Heart right ventricle (tissue), 16 donors: ENCODE measurements at regions not wholly inside any gene's neighbourhood (a gene's known extent, or its start where the extent isn't known, plus 50 kb on each side); places are given as distances from the start of the nearest gene placed in this dataset.
"Not testable (repeated sequence)": the region's sequence is repeated elsewhere in the genome, so short reads cannot be mapped to it uniquely, and the experiment has no call there.

Experiments used
- ATAC-seq, 8 donors: fragments of 200-7000 bp; cut with Tn5 transposase; one replicate each; pipeline ENCODE4 v1.9.1; 2020; ENCODE audit warnings: mild to moderate bottlenecking in 8 of 8, moderate library complexity in 8 of 8, moderate number of reproducible peaks in 1 of 8
- DNase-seq, 2 donors: peaks; one replicate each; pipeline ENCODE4 v3.0.0-alpha.2; 2020
- H3K27ac ChIP-seq, 10 donors: fragments of 200-600 bp; sonication (generic) in 2 of 10; one replicate each; pipeline versions ENCODE4 v1.5.0 to v1.8.0; 2020 to 2022; ENCODE audit warnings: mild to moderate bottlenecking in 3 of 10
- H3K27me3 ChIP-seq, 7 donors: fragments of 200-600 bp; one replicate each; pipeline ENCODE4 v1.8.0; 2021 to 2022; ENCODE audit warnings: mild to moderate bottlenecking in 2 of 7
- H3K36me3 ChIP-seq, 9 donors: fragments of 200-600 bp; sonication (generic) in 1 of 9; one replicate each; pipeline versions ENCODE4 v1.5.0 to v1.8.0; 2020 to 2022; ENCODE audit warnings: mild to moderate bottlenecking in 2 of 9
- H3K4me1 ChIP-seq, 9 donors: fragments of 200-600 bp; sonication (generic) in 1 of 9; one replicate each; pipeline versions ENCODE4 v1.5.0 to v1.8.0; 2020 to 2022; ENCODE audit warnings: mild to moderate bottlenecking in 4 of 9
- H3K4me3 ChIP-seq, 10 donors: fragments of 200-600 bp; sonication (generic) in 2 of 10; one replicate each; pipeline versions ENCODE4 v1.5.0 to v1.8.0; 2020 to 2022; ENCODE audit warnings: mild to moderate bottlenecking in 7 of 10, moderate library complexity in 2 of 10
- H3K9me3 ChIP-seq, 11 donors: fragments of 200-600 bp in 10 of 11; sonication (generic) in 2 of 11; one replicate each; pipeline versions ENCODE4 v1.5.0 to v1.8.0; 2013 to 2022; ENCODE audit warnings: mild to moderate bottlenecking in 2 of 11, control low read depth in 1 of 11, moderate library complexity in 1 of 11
- whole genome bisulfite sequencing, 2 donors: extraction: QIAGEN DNeasy Blood & Tissue Kit; methylation state at CpG; one replicate each; pipeline ENCODE4 v1.1.7; 2013; ENCODE audit warnings: inconsistent platforms in 1 of 2; 5-methylcytosine and 5-hydroxymethylcytosine counted together
- intact Hi-C, 10 donors: fragments of 100-400 bp; cut with DNase I; formaldehyde crosslinking; loops; one replicate each; pipeline versions ENCODE4 v1.11.1 to v1.14.2; 2022
- TF ChIP-seq, protein P1 (sequence below), 9 donors: fragments of 200-600 bp; sonication (generic) in 2 of 9; IDR thresholded peaks; one replicate each; pipeline versions ENCODE4 v1.5.0 to v1.8.0; 2021 to 2022; ENCODE audit warnings: antibody characterized with exemption in 9 of 9, mild to moderate bottlenecking in 5 of 9, moderate library complexity in 1 of 9
- donor health status: Arrhythmogenic right ventricular cardiomyopathy.
- donor health status: ischemic (EF 13 %, LVEDD 7.1; RV severe dilation, severe dysfunction).
- donor health status: healthy with polysubstance abuse.
- donor health status: DM: no; HTN: yes; CAD: no.
- donor health status: DM: no; HTN: no; CAD: no.
- donor health status: ischemic (EF 25% LVEDD 6.9; RV normal size, moderate dysfunction).
- donor health status: ischemic (EF 25% LVEDD 5.7; RV mildly dilated, moderate dysfunction).
- donor health status: healthy.
- donor health status: DM: yes; HTN: yes; CAD: no.
- donor health status: Ischemic cardiomyopathy.
- donor health status: ischemic (EF 35%, LVEDD 5.7; RV mildly dilated, moderate dysfunction).
- donor health status: nonischemic (EF 11% LVEDD 7.7; RV severe dilation, severe dysfunction).
- donor health status: DM: yes; HTN: yes; CAD: no.
- donor health status: PGD.
- donor health status: ischemic (EF 29% LVEDD 5.4; RV normal size, mild dysfunction).
- donor health status: nonischemic (EF 23%, LVEDD 6.1; RV moderate dilation, normal function).

- Histone ChIP-seq H3K27me3 (no peaks in the 10 kb centered on the region), H3K36me3 (no peaks in the 10 kb centered on the region), H3K4me1 (no peaks in the 10 kb centered on the region), H3K9me3 (peaks cover 0 to 3% (median 0%) of the 10 kb centered on the region in 11 donors), H3K4me3 (no peak overlapping the region), H3K27ac (no peak overlapping the region)
- intact Hi-C loops = no loop called here
- no peak for DNase-seq
- TF ChIP-seq, protein P1, sequence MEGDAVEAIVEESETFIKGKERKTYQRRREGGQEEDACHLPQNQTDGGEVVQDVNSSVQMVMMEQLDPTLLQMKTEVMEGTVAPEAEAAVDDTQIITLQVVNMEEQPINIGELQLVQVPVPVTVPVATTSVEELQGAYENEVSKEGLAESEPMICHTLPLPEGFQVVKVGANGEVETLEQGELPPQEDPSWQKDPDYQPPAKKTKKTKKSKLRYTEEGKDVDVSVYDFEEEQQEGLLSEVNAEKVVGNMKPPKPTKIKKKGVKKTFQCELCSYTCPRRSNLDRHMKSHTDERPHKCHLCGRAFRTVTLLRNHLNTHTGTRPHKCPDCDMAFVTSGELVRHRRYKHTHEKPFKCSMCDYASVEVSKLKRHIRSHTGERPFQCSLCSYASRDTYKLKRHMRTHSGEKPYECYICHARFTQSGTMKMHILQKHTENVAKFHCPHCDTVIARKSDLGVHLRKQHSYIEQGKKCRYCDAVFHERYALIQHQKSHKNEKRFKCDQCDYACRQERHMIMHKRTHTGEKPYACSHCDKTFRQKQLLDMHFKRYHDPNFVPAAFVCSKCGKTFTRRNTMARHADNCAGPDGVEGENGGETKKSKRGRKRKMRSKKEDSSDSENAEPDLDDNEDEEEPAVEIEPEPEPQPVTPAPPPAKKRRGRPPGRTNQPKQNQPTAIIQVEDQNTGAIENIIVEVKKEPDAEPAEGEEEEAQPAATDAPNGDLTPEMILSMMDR (IDR thresholded peaks at IDR 0.05) = no peak
- 78 to 87% methylated on average over 3 of the region's 3 CpGs for WGBS, 2 donors
- ATAC-seq = no peak
Measured at GRCh38 chr5:63025679-63026078, 447.1 kb downstream of the LRRC70 start.

- TF ChIP-seq, protein P1 (IDR thresholded peaks at IDR 0.05) = no peak
- 98 to 100% methylated on average over 1 of the region's 1 CpG for WGBS, 2 donors
- intact Hi-C loops = no loop called here
Measured at GRCh38 chr5:63022403-63022802, 443.8 kb downstream of the LRRC70 start.

GRCh38 chr5:63011158-63011557 lies 432.5 kb downstream of the LRRC70 start:
- ATAC-seq = no peak
- Histone ChIP-seq H3K36me3 (no peaks in the 10 kb centered on the region), H3K4me3 (no peak overlapping the region), H3K4me1 (no peaks in the 10 kb centered on the region), H3K27ac (no peak overlapping the region), H3K9me3 (peaks cover 0 to 37% (median 9%) of the 10 kb centered on the region in 11 donors), H3K27me3 (no peaks in the 10 kb centered on the region)
- intact Hi-C loops = no loop called here
- no peak for DNase-seq
- TF ChIP-seq, protein P1 (IDR thresholded peaks at IDR 0.05) = no peak
- WGBS, 2 donors = 51 to 67% methylated on average over 1 of the region's 1 CpG

More at GRCh38 chr5:63022403-63022802, 443.8 kb downstream of the LRRC70 start:
- ATAC-seq (no peak), DNase-seq (no peak)
- H3K4me3 ChIP-seq = no peak overlapping the region
- peaks cover 0 to 33% (median 4%) of the 10 kb centered on the region in 11 donors for H3K9me3 ChIP-seq
- no peak overlapping the region for H3K27ac ChIP-seq
- H3K4me1 ChIP-seq = no peaks in the 10 kb centered on the region
- H3K27me3 ChIP-seq = no peaks in the 10 kb centered on the region
- no peaks in the 10 kb centered on the region for H3K36me3 ChIP-seq

GRCh38 chr5:63008195-63008594 lies 429.6 kb downstream of the LRRC70 start:
- TF ChIP-seq, protein P1 (IDR thresholded peaks at IDR 0.05) = no peak
- Histone ChIP-seq H3K9me3 (peaks cover 0 to 55% (median 9%) of the 10 kb centered on the region in 11 donors), H3K4me3 (no peak overlapping the region), H3K36me3 (no peaks in the 10 kb centered on the region), H3K4me1 (no peaks in the 10 kb centered on the region), H3K27ac (no peak overlapping the region), H3K27me3 (no peaks in the 10 kb centered on the region)
- 93 to 96% methylated on average over 19 of the region's 19 CpGs for WGBS, 2 donors
- no peak for DNase-seq
- ATAC-seq = no peak
- intact Hi-C loops = no loop called here

GRCh38 chr5:62994842-62995241 lies 416.2 kb downstream of the LRRC70 start:
- WGBS, 2 donors = 69 to 70% methylated on average over 1 of the region's 1 CpG
- intact Hi-C loops, H3K4me3 ChIP-seq, H3K27ac ChIP-seq, DNase-seq, H3K36me3 ChIP-seq, ATAC-seq, H3K27me3 ChIP-seq, H3K4me1 ChIP-seq: not testable (repeated sequence)
- H3K9me3 ChIP-seq = peaks cover 0 to 49% (median 11%) of the 10 kb centered on the region in 11 donors
